ENCODE measurements at regions not wholly inside any gene's neighbourhood (a gene's known extent, or its start where the extent isn't known, plus 50 kb on each side); places are given as distances from the start of the nearest gene placed in this dataset.

GRCh38 chrX:80316526-80316925 is 103.7 kb upstream of the TENT5D start:
- no peak for DNase-seq (ENCODE audit: low read depth)
- no peak for TF ChIP-seq CTCF (IDR thresholded peaks at IDR 0.05; ENCODE audit: control insufficient read depth, insufficient read depth, low read depth, low read length, missing control alignments)

GRCh38 chrX:80317646-80318045 is 102.6 kb upstream of the TENT5D start:
- no peak for DNase-seq (ENCODE audit: low read depth)
- no peak overlapping the region for H3K4me3 ChIP-seq (ENCODE audit: control insufficient read depth, low read depth, low read length)
- no peak for TF ChIP-seq CTCF (IDR thresholded peaks at IDR 0.05; ENCODE audit: control insufficient read depth, insufficient read depth, low read depth, low read length, missing control alignments)

More at GRCh38 chrX:80316526-80316925, 103.7 kb upstream of the TENT5D start:
- no peak overlapping the region for H3K4me3 ChIP-seq (ENCODE audit: control insufficient read depth, low read depth, low read length)

GRCh38 chrX:80331285-80331684 is 89.0 kb upstream of the TENT5D start:
- DNase-seq (ENCODE audit: low read depth), result no peak
- TF ChIP-seq CTCF (IDR thresholded peaks at IDR 0.05; ENCODE audit: control insufficient read depth, insufficient read depth, low read depth, low read length, missing control alignments), result no peak

GRCh38 chrX:80334583-80334982 is 85.7 kb upstream of the TENT5D start:
- no peak for DNase-seq (ENCODE audit: low read depth)
- no peak for TF ChIP-seq CTCF (IDR thresholded peaks at IDR 0.05; ENCODE audit: control insufficient read depth, insufficient read depth, low read depth, low read length, missing control alignments)
- no peak overlapping the region for H3K4me3 ChIP-seq (ENCODE audit: control insufficient read depth, low read depth, low read length)

More at GRCh38 chrX:80331285-80331684, 89.0 kb upstream of the TENT5D start:
- H3K4me3 ChIP-seq (ENCODE audit: control insufficient read depth, low read depth, low read length), result no peak overlapping the region

- H3K4me3 ChIP-seq (ENCODE audit: control insufficient read depth, low read depth, low read length), result no peak overlapping the region
- no peak for DNase-seq (ENCODE audit: low read depth)
- no peak for TF ChIP-seq CTCF (IDR thresholded peaks at IDR 0.05; ENCODE audit: control insufficient read depth, insufficient read depth, low read depth, low read length, missing control alignments)
Observed at GRCh38 chrX:80335062-80335830, 85.0 kb upstream of the TENT5D start.

GRCh38 chrX:80354966-80355465 is 65.2 kb upstream of the TENT5D start:
- no peak for TF ChIP-seq CTCF (IDR thresholded peaks at IDR 0.05; ENCODE audit: control insufficient read depth, insufficient read depth, low read depth, low read length, missing control alignments)
- no peak overlapping the region for H3K4me3 ChIP-seq (ENCODE audit: control insufficient read depth, low read depth, low read length)
- DNase-seq (ENCODE audit: low read depth), result no peak
